Rectal smooth muscle tissue (tissue), 1 donor: ENCODE measurements at regions not wholly inside any gene's neighbourhood (a gene's known extent, or its start where the extent isn't known, plus 50 kb on each side); places are given as distances from the start of the nearest gene placed in this dataset.

Experiments used
- H3K27ac ChIP-seq: one replicate; pipeline ENCODE4 v1.7.0; 2013; ENCODE audit warnings: low read depth, low read length, inconsistent platforms
- H3K27me3 ChIP-seq: one replicate; pipeline ENCODE4 v1.7.0; 2013; ENCODE audit warnings: low read length; ENCODE audit not compliant: control insufficient read depth, insufficient read depth
- H3K36me3 ChIP-seq: one replicate; pipeline ENCODE4 v1.7.0; 2013; ENCODE audit warnings: low read length; ENCODE audit not compliant: control insufficient read depth, insufficient read depth
- H3K4me1 ChIP-seq: one replicate; pipeline ENCODE4 v1.7.0; 2013; ENCODE audit warnings: low read length; ENCODE audit not compliant: control insufficient read depth, insufficient read depth
- H3K4me3 ChIP-seq: one replicate; pipeline ENCODE4 v1.7.0; 2013; ENCODE audit warnings: low read length
- H3K9ac ChIP-seq: one replicate; pipeline ENCODE4 v1.7.0; 2013; ENCODE audit warnings: low read length

- no peak overlapping the region for H3K9ac ChIP-seq
- H3K4me1 ChIP-seq, result no peaks in the 10 kb centered on the region
- H3K27me3 ChIP-seq, result no peaks in the 10 kb centered on the region
- H3K4me3 ChIP-seq, result no peak overlapping the region
- no peak overlapping the region for H3K27ac ChIP-seq
- H3K36me3 ChIP-seq, result no peaks in the 10 kb centered on the region
Observed at GRCh38 chr6:145538989-145539388, 196.3 kb downstream of the EPM2A start.

- no peaks in the 10 kb centered on the region for H3K4me1 ChIP-seq
- no peak overlapping the region for H3K4me3 ChIP-seq
- H3K27ac ChIP-seq, result no peak overlapping the region
- H3K27me3 ChIP-seq, result no peaks in the 10 kb centered on the region
- no peaks in the 10 kb centered on the region for H3K36me3 ChIP-seq
- H3K9ac ChIP-seq, result no peak overlapping the region
Observed at GRCh38 chr6:145539831-145540230, 195.5 kb downstream of the EPM2A start.

- Histone ChIP-seq H3K27me3 (no peaks in the 10 kb centered on the region), H3K4me3 (no peak overlapping the region)
Observed at GRCh38 chr6:145540741-145541140, 194.6 kb downstream of the EPM2A start.

GRCh38 chr6:145544041-145544440 lies 191.3 kb downstream of the EPM2A start:
- Histone ChIP-seq H3K4me3 (no peak overlapping the region), H3K36me3 (no peaks in the 10 kb centered on the region), H3K9ac (no peak overlapping the region), H3K27ac (no peak overlapping the region), H3K4me1 (no peaks in the 10 kb centered on the region), H3K27me3 (no peaks in the 10 kb centered on the region)

More at GRCh38 chr6:145540741-145541140, 194.6 kb downstream of the EPM2A start:
- Histone ChIP-seq H3K9ac (no peak overlapping the region), H3K27ac (no peak overlapping the region), H3K36me3 (no peaks in the 10 kb centered on the region), H3K4me1 (no peaks in the 10 kb centered on the region)

GRCh38 chr6:145544514-145544913 lies 190.8 kb downstream of the EPM2A start:
- Histone ChIP-seq H3K4me3 (no peak overlapping the region), H3K9ac (no peak overlapping the region), H3K27me3 (no peaks in the 10 kb centered on the region), H3K27ac (no peak overlapping the region), H3K36me3 (no peaks in the 10 kb centered on the region), H3K4me1 (no peaks in the 10 kb centered on the region)

- Histone ChIP-seq H3K36me3 (no peaks in the 10 kb centered on the region), H3K4me3 (no peak overlapping the region), H3K9ac (no peak overlapping the region), H3K27me3 (no peaks in the 10 kb centered on the region), H3K4me1 (no peaks in the 10 kb centered on the region), H3K27ac (no peak overlapping the region)
Observed at GRCh38 chr6:145546265-145546664, 189.1 kb downstream of the EPM2A start.

- H3K36me3 ChIP-seq, result no peaks in the 10 kb centered on the region
- no peaks in the 10 kb centered on the region for H3K27me3 ChIP-seq
- no peaks in the 10 kb centered on the region for H3K4me1 ChIP-seq
- no peak overlapping the region for H3K9ac ChIP-seq
- H3K27ac ChIP-seq, result no peak overlapping the region
- H3K4me3 ChIP-seq, result no peak overlapping the region
Observed at GRCh38 chr6:145547594-145548335, 187.6 kb downstream of the EPM2A start.

GRCh38 chr6:145548933-145549648 lies 186.2 kb downstream of the EPM2A start:
- Histone ChIP-seq H3K9ac (no peak overlapping the region), H3K36me3 (no peaks in the 10 kb centered on the region), H3K27ac (no peak overlapping the region), H3K4me3 (no peak overlapping the region), H3K4me1 (no peaks in the 10 kb centered on the region), H3K27me3 (no peaks in the 10 kb centered on the region)

- Histone ChIP-seq H3K9ac (no peak overlapping the region), H3K4me1 (peaks cover 1% of the 10 kb centered on the region), H3K27me3 (no peaks in the 10 kb centered on the region), H3K27ac (no peak overlapping the region), H3K4me3 (no peak overlapping the region), H3K36me3 (no peaks in the 10 kb centered on the region)
Observed at GRCh38 chr6:145551164-145551563, 184.2 kb downstream of the EPM2A start.

GRCh38 chr6:145555084-145555483 lies 180.2 kb downstream of the EPM2A start:
- H3K27me3 ChIP-seq, result no peaks in the 10 kb centered on the region
- no peak overlapping the region for H3K27ac ChIP-seq
- H3K9ac ChIP-seq, result no peak overlapping the region
- no peak overlapping the region for H3K4me3 ChIP-seq
- H3K36me3 ChIP-seq, result no peaks in the 10 kb centered on the region
- H3K4me1 ChIP-seq, result peaks cover 4% of the 10 kb centered on the region

- H3K4me3 ChIP-seq, result no peak overlapping the region
Observed at GRCh38 chr6:145557474-145557873, 177.8 kb downstream of the EPM2A start.

GRCh38 chr6:145559836-145560235 lies 175.5 kb downstream of the EPM2A start:
- Histone ChIP-seq H3K27ac (no peak overlapping the region), H3K36me3 (no peaks in the 10 kb centered on the region), H3K9ac (no peak overlapping the region), H3K27me3 (no peaks in the 10 kb centered on the region), H3K4me1 (peaks cover 4% of the 10 kb centered on the region), H3K4me3 (no peak overlapping the region)

More at GRCh38 chr6:145557474-145557873, 177.8 kb downstream of the EPM2A start:
- H3K27ac ChIP-seq, result no peak overlapping the region
- no peaks in the 10 kb centered on the region for H3K27me3 ChIP-seq
- no peaks in the 10 kb centered on the region for H3K36me3 ChIP-seq
- H3K9ac ChIP-seq, result no peak overlapping the region
- peaks cover 4% of the 10 kb centered on the region for H3K4me1 ChIP-seq
